GM12892 (cell line): ENCODE measurements at regions not wholly inside any gene's neighbourhood (a gene's known extent, or its start where the extent isn't known, plus 50 kb on each side); places are given as distances from the start of the nearest gene placed in this dataset.

Experiments used
- POLR2A ChIP-seq: IDR thresholded peaks from 2 replicates; pipeline ENCODE4 v1.6.1; 2011; ENCODE audit warnings: low read depth, low read length, control low read depth
- POLR2AphosphoS5 ChIP-seq: IDR thresholded peaks from 2 replicates; pipeline ENCODE4 v1.6.1; 2011; ENCODE audit warnings: low read depth, low read length, control low read depth

DNA sequence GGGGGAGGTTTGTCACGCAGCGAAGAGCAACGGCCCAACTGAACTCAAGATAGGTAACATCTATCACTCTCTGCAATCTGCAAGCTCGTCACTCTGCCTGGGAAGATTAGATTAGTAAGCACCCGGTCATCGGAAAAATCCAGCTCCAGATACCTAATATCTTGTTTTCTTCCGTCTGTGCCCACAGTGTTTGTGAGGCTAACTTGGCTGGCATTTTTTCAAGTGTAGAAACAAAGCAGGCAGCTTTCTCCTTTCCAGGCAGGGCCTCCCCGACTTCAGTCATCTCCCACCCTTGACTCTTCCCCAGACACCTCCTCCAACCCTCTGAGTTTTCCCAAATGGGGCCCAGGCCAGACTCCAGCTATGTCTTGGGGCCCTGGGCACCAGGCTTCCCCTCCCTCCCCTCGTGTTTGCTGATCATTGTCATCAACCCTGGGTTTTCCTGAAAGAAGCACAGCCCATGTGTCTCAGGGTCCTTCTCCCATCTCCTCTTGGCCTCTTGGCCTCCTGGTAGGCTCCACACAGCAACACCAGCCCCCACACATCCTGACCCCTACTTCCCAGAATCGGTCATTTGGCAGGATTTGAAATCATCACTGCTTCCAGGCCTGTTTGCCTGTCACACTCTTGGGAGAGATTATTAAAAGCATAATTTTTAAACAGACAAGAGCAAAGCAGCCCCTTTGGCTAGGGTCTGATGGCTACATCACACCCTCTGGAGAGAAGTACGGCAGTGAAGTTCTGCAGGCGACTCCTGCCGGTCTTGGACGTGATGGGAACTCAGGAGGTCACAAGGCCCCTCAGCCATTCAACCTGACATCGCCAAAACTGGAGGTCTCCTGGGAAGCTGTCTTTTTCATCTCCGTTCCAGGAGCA lies 144.9 kb upstream of the ID2 start:
- TF ChIP-seq POLR2AphosphoS5 (no peak), POLR2A (no peak)
